Astrocyte (in vitro differentiated cells and primary cell): ENCODE measurements at regions not wholly inside any gene's neighbourhood (a gene's known extent, or its start where the extent isn't known, plus 50 kb on each side); places are given as distances from the start of the nearest gene placed in this dataset.

ENCODE experiments used
- CTCF ChIP-seq: IDR thresholded peaks from 2 replicates; pipeline ENCODE4 v1.5.1; 2011; ENCODE audit warnings: low read depth, mild to moderate bottlenecking, inconsistent platforms, low read length, moderate library complexity; ENCODE audit not compliant: insufficient read depth
- EZH2 ChIP-seq: IDR thresholded peaks from 2 replicates; pipeline ENCODE4 v1.6.1; 2012; ENCODE audit warnings: mild to moderate bottlenecking, low read length, inconsistent platforms; ENCODE audit not compliant: insufficient read depth

- TF ChIP-seq CTCF = peak; percentile 70
- TF ChIP-seq EZH2 = no peak
These were observed 369.1 kb downstream of the MTX2 start for GRCh38 chr2:176638167-176639015.
